Glutamatergic neuron (in vitro differentiated cells): ENCODE measurements at regions not wholly inside any gene's neighbourhood (a gene's known extent, or its start where the extent isn't known, plus 50 kb on each side); places are given as distances from the start of the nearest gene placed in this dataset.

Source experiments
- DNase-seq: peaks from one replicate; pipeline ENCODE4 v3.0.0; 2022
- H3K27ac Mint-ChIP-seq: one replicate; pipeline ENCODE4 v1.8.0; 2020; ENCODE audit warnings: mild to moderate bottlenecking, mixed read lengths, inconsistent platforms; ENCODE audit not compliant: unreplicated experiment
- H3K27me3 Mint-ChIP-seq: one replicate; pipeline ENCODE4 v1.8.0; 2020; ENCODE audit warnings: mild to moderate bottlenecking, moderate library complexity, mixed read lengths, inconsistent platforms; ENCODE audit not compliant: unreplicated experiment
- H3K36me3 Mint-ChIP-seq: one replicate; pipeline ENCODE4 v1.8.0; 2020; ENCODE audit warnings: mild to moderate bottlenecking, mixed read lengths, inconsistent platforms; ENCODE audit not compliant: unreplicated experiment
- H3K4me1 Mint-ChIP-seq: one replicate; pipeline ENCODE4 v1.8.0; 2020; ENCODE audit warnings: mild to moderate bottlenecking, low read depth, mixed read lengths, inconsistent platforms; ENCODE audit not compliant: unreplicated experiment
- H3K4me3 Mint-ChIP-seq: one replicate; pipeline ENCODE4 v1.8.0; 2020; ENCODE audit warnings: mild to moderate bottlenecking, mixed read lengths, inconsistent platforms; ENCODE audit not compliant: unreplicated experiment
- H3K9me3 Mint-ChIP-seq: one replicate; pipeline ENCODE4 v1.8.0; 2020; ENCODE audit warnings: mild to moderate bottlenecking, moderate library complexity, mixed read lengths, inconsistent platforms; ENCODE audit not compliant: unreplicated experiment
- CTCF ChIP-seq: fragments of 200-600 bp; sonication (generic); IDR thresholded peaks from one replicate; pipeline ENCODE4 v1.5.0; 2021; ENCODE audit not compliant: partially characterized antibody, unreplicated experiment

DNA sequence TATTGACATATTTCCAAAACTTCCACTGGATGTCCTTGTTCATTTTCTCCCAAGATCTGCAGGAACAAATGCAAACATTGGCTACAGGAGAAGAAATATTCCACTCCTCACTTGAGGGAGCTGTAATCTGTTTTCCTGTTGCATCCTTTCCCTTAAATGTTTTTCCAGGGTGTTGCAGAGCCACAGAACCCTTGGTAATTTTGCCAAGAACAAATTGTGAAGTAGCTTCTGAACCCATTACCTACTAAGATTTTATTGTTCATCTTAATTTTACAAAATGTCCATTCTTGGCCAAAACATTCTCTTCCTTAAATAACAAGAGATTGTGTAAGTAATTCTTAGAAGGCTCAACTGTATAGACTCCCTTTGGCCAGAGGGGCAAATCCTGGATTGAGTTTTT is 177.0 kb downstream of the GNAT3 start:
- no peaks in the 10 kb centered on the region for H3K9me3 Mint-ChIP-seq

DNA sequence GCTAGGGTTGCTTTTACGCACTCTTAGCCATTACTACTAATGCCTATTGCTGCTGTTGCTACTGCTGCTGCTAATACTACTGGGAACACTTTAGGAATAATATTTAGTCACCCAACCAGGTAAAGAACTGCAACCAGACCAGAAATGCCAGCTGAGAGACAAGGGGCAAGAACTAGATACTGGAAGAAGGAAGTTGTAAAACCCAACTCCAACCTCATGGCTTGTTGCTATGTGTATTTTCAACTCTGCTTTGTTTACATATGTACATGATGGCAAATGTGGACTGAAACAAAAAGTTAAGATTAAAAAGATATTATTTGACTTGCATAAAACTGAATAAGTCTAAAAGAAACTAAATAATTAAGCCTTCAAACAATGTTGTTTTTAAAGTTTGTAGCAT is 177.7 kb downstream of the GNAT3 start:
- H3K27me3 Mint-ChIP-seq, result peaks cover 1% of the 10 kb centered on the region
- TF ChIP-seq CTCF, result no peak
- no peak for DNase-seq
- H3K27ac Mint-ChIP-seq, result no peak overlapping the region
- H3K9me3 Mint-ChIP-seq, result no peaks in the 10 kb centered on the region
- H3K4me1 Mint-ChIP-seq, result peaks cover 17% of the 10 kb centered on the region
- no peak overlapping the region for H3K4me3 Mint-ChIP-seq
- H3K36me3 Mint-ChIP-seq, result no peaks in the 10 kb centered on the region

More for the DNA sequence above, 177.0 kb downstream of the GNAT3 start:
- H3K4me1 Mint-ChIP-seq, result peaks cover 17% of the 10 kb centered on the region
- TF ChIP-seq CTCF, result no peak
- no peaks in the 10 kb centered on the region for H3K36me3 Mint-ChIP-seq
- H3K27ac Mint-ChIP-seq, result no peak overlapping the region
- DNase-seq, result no peak
- no peak overlapping the region for H3K4me3 Mint-ChIP-seq
- peaks cover 1% of the 10 kb centered on the region for H3K27me3 Mint-ChIP-seq

GRCh38 chr7:80333040-80333439 is 178.8 kb downstream of the GNAT3 start:
- H3K9me3 Mint-ChIP-seq, result peaks cover 3% of the 10 kb centered on the region
- H3K27me3 Mint-ChIP-seq, result peaks cover 4% of the 10 kb centered on the region
- TF ChIP-seq CTCF, result no peak
- no peak overlapping the region for H3K4me3 Mint-ChIP-seq
- H3K36me3 Mint-ChIP-seq, result peaks cover 5% of the 10 kb centered on the region
- DNase-seq, result no peak
- H3K27ac Mint-ChIP-seq, result no peak overlapping the region
- peaks cover 17% of the 10 kb centered on the region for H3K4me1 Mint-ChIP-seq

DNA sequence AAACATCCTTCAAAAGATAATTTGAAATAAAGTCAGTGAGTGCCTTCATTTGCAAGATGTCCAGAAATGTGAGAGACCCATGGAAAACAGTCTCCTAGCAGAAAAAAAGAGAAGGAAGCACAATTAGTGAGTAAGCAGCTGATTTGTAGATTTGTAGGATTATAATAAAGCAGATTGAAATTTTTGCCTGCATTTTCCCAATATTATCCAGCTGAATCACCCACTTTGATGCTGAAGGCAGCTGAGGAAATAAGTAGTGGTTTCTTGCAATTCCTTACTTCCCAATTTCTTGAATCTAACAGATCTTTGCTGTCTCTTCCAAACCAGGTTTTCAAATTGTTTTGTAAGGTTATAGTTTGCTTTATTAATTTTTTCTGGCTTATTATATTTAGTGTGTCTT is 181.4 kb downstream of the GNAT3 start:
- no peak for TF ChIP-seq CTCF
- Mint-ChIP-seq H3K4me3 (no peak overlapping the region), H3K27me3 (peaks cover 3% of the 10 kb centered on the region), H3K4me1 (peaks cover 14% of the 10 kb centered on the region), H3K27ac (no peak overlapping the region), H3K36me3 (peaks cover 5% of the 10 kb centered on the region), H3K9me3 (peaks cover 3% of the 10 kb centered on the region)
- no peak for DNase-seq

- DNase-seq, result no peak
- Mint-ChIP-seq H3K27ac (no peak overlapping the region), H3K9me3 (peaks cover 3% of the 10 kb centered on the region), H3K36me3 (peaks cover 5% of the 10 kb centered on the region), H3K27me3 (peaks cover 3% of the 10 kb centered on the region), H3K4me3 (no peak overlapping the region), H3K4me1 (no peaks in the 10 kb centered on the region)
- no peak for TF ChIP-seq CTCF
Observed at GRCh38 chr7:80324032-80324431, 187.8 kb downstream of the GNAT3 start.
